Osteocyte (in vitro differentiated cells): ENCODE measurements at regions not wholly inside any gene's neighbourhood (a gene's known extent, or its start where the extent isn't known, plus 50 kb on each side); places are given as distances from the start of the nearest gene placed in this dataset.

Source experiments
- DNase-seq: peaks from one replicate; pipeline ENCODE4 v3.0.0; 2021; ENCODE audit warnings: mixed read lengths; ENCODE audit not compliant: unreplicated experiment; ENCODE audit errors: extremely low spot score
- H3K27ac Mint-ChIP-seq: one replicate; pipeline ENCODE4 v1.8.0; 2021; ENCODE audit warnings: mild to moderate bottlenecking, mixed read lengths; ENCODE audit not compliant: unreplicated experiment
- H3K27me3 Mint-ChIP-seq: one replicate; pipeline ENCODE4 v1.8.0; 2021; ENCODE audit warnings: mixed read lengths; ENCODE audit not compliant: unreplicated experiment
- H3K36me3 Mint-ChIP-seq: one replicate; pipeline ENCODE4 v1.8.0; 2021; ENCODE audit warnings: mixed read lengths; ENCODE audit not compliant: unreplicated experiment
- H3K4me1 Mint-ChIP-seq: one replicate; pipeline ENCODE4 v1.8.0; 2021; ENCODE audit warnings: mixed read lengths; ENCODE audit not compliant: unreplicated experiment
- H3K4me3 Mint-ChIP-seq: one replicate; pipeline ENCODE4 v1.8.0; 2021; ENCODE audit warnings: mild to moderate bottlenecking, moderate library complexity, mixed read lengths; ENCODE audit not compliant: unreplicated experiment
- H3K9me3 Mint-ChIP-seq: one replicate; pipeline ENCODE4 v1.8.0; 2021; ENCODE audit warnings: mixed read lengths; ENCODE audit not compliant: unreplicated experiment
- CTCF ChIP-seq: fragments of 200-600 bp; sonication (generic); IDR thresholded peaks from 2 replicates; pipeline ENCODE4 v1.5.0; 2021; ENCODE audit warnings: antibody characterized with exemption, mild to moderate bottlenecking, moderate library complexity

- no peak for TF ChIP-seq CTCF
- Mint-ChIP-seq H3K27ac (no peak overlapping the region), H3K27me3 (no peaks in the 10 kb centered on the region), H3K4me3 (no peak overlapping the region), H3K4me1 (no peaks in the 10 kb centered on the region), H3K36me3 (no peaks in the 10 kb centered on the region), H3K9me3 (peaks cover 35% of the 10 kb centered on the region)
- no peak for DNase-seq
Measured at GRCh38 chr2:21981127-21981526, 857.4 kb downstream of the TDRD15 start.

GRCh38 chr2:21993002-21993401 lies 869.2 kb downstream of the TDRD15 start:
- Mint-ChIP-seq H3K4me1 (no peaks in the 10 kb centered on the region), H3K27ac (no peak overlapping the region), H3K4me3 (no peak overlapping the region), H3K36me3 (no peaks in the 10 kb centered on the region), H3K27me3 (no peaks in the 10 kb centered on the region), H3K9me3 (peaks cover 40% of the 10 kb centered on the region)
- no peak for TF ChIP-seq CTCF
- DNase-seq, result no peak

GRCh38 chr2:21996339-21996738 lies 872.6 kb downstream of the TDRD15 start:
- no peaks in the 10 kb centered on the region for H3K36me3 Mint-ChIP-seq
- H3K27me3 Mint-ChIP-seq, result no peaks in the 10 kb centered on the region
- DNase-seq, result no peak
- no peak overlapping the region for H3K4me3 Mint-ChIP-seq
- peaks cover 41% of the 10 kb centered on the region for H3K9me3 Mint-ChIP-seq
- TF ChIP-seq CTCF, result no peak
- no peaks in the 10 kb centered on the region for H3K4me1 Mint-ChIP-seq
- no peak overlapping the region for H3K27ac Mint-ChIP-seq

- H3K4me3 Mint-ChIP-seq, result no peak overlapping the region
- H3K36me3 Mint-ChIP-seq, result no peaks in the 10 kb centered on the region
- H3K27me3 Mint-ChIP-seq, result no peaks in the 10 kb centered on the region
- no peaks in the 10 kb centered on the region for H3K4me1 Mint-ChIP-seq
- no peak for TF ChIP-seq CTCF
- H3K9me3 Mint-ChIP-seq, result peaks cover 41% of the 10 kb centered on the region
- DNase-seq, result no peak
- H3K27ac Mint-ChIP-seq, result no peak overlapping the region
Measured at GRCh38 chr2:21999522-21999921, 875.8 kb downstream of the TDRD15 start.

- Mint-ChIP-seq H3K4me1 (no peaks in the 10 kb centered on the region), H3K36me3 (no peaks in the 10 kb centered on the region), H3K27me3 (no peaks in the 10 kb centered on the region), H3K4me3 (no peak overlapping the region), H3K9me3 (peaks cover 34% of the 10 kb centered on the region), H3K27ac (no peak overlapping the region)
- TF ChIP-seq CTCF, result no peak
- DNase-seq, result no peak
Measured at GRCh38 chr2:22002066-22002465, 878.3 kb downstream of the TDRD15 start.
